ENCODE measurements at regions not wholly inside any gene's neighbourhood (a gene's known extent, or its start where the extent isn't known, plus 50 kb on each side); places are given as distances from the start of the nearest gene placed in this dataset.

DNA sequence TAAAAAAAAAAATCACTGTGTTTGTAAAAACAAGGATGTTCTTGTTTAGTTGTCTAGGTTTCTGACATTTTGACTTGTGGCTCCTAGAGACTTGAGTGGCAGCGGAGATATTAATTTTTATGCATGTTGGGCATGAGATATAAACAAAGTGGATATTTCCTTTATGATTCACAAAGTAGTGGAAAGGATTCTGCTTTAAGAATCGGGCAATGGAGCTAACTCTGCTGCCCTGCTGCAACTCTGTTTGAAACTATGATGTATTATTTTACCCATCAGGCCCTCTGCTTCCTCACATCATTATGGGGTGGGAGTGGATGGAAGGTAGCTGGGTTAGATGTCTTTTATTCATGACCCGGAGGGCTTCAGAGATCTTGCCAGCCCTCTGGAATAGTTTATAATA, 94.1 kb upstream of the CD180 start:
- no peaks in the 10 kb centered on the region for H3K27me3 ChIP-seq (ENCODE audit: insufficient read depth, low read depth, severe bottlenecking)
- no peak overlapping the region for H3K4me3 ChIP-seq (ENCODE audit: low read depth, low read length)
- H3K9me3 ChIP-seq (ENCODE audit: severe bottlenecking): no peaks in the 10 kb centered on the region
- TF ChIP-seq CTCF (IDR thresholded peaks at IDR 0.05; ENCODE audit: low read depth, low read length): no peak
- no peaks in the 10 kb centered on the region for H3K36me3 ChIP-seq
- no peak for DNase-seq
- no peak overlapping the region for H3K27ac ChIP-seq

- Histone ChIP-seq H3K9me3 (ENCODE audit: severe bottlenecking) (no peaks in the 10 kb centered on the region), H3K27ac (no peak overlapping the region)
Measured at GRCh38 chr5:67289763-67290521, 93.3 kb upstream of the CD180 start.

DNA sequence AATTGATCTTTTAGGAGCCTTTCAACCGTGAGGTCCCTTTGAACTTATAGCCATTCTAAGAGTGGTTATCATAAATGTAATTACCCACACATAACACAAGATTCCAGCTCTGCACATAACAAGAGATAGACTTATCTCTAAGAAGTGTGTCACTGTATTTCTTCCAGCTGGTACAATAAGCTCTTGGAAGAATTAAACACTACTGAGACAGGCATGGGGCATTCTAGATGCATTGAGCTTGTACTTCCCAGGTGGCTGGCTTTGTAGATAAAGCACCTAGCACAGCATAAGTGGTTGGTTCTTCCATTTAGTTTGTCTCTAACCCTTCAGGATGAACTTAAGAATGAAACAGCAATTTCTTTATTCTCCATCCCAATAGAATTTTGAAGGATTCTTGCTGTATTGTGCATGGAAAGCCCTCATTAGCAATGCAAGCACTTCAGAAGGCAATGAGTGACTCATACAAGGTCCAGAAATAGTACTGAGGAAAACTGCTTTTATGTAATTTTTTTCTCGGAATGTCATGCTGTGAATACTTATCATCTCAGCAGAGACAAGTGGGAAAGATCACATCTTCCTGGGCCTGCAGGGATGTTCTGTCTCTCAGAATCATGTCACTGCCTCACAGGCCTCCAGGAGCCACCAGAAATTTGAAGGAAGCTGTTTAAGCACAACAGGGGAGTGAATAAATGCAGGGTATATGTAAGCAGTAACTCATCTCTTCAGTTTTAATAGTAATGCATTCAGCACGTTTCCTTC, 91.1 kb upstream of the CD180 start:
- no peak overlapping the region for H3K4me3 ChIP-seq (ENCODE audit: low read depth, low read length)
- TF ChIP-seq CTCF (IDR thresholded peaks at IDR 0.05; ENCODE audit: low read depth, low read length): no peak
- no peak for DNase-seq
- H3K27me3 ChIP-seq (ENCODE audit: insufficient read depth, low read depth, severe bottlenecking): no peaks in the 10 kb centered on the region
- no peaks in the 10 kb centered on the region for H3K9me3 ChIP-seq (ENCODE audit: severe bottlenecking)
- H3K36me3 ChIP-seq: no peaks in the 10 kb centered on the region
- H3K27ac ChIP-seq: no peak overlapping the region

More at GRCh38 chr5:67289763-67290521, 93.3 kb upstream of the CD180 start:
- no peak for DNase-seq
- TF ChIP-seq CTCF (IDR thresholded peaks at IDR 0.05; ENCODE audit: low read depth, low read length): no peak
- no peaks in the 10 kb centered on the region for H3K36me3 ChIP-seq
- no peaks in the 10 kb centered on the region for H3K27me3 ChIP-seq (ENCODE audit: insufficient read depth, low read depth, severe bottlenecking)
- no peak overlapping the region for H3K4me3 ChIP-seq (ENCODE audit: low read depth, low read length)

DNA sequence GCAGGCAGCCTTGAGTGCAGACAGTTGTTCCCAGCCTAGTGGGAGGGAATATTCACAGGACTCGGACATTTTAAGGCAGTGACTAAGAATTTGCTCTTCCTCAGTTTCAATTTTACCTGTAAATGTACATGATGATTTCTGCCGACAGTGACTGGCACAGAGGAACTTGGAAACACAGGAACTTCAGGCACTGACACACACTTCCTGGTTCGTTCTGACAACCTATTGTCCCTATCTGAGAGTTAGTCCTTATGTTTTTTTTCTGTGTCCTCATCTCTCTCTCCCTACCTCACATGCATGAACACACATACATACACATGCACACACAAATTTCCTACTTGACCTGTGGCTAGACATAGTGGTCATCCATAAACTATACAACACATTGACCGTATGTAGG, 89.4 kb upstream of the CD180 start:
- no peaks in the 10 kb centered on the region for H3K9me3 ChIP-seq (ENCODE audit: severe bottlenecking)
- H3K27me3 ChIP-seq (ENCODE audit: insufficient read depth, low read depth, severe bottlenecking): no peaks in the 10 kb centered on the region
- no peak for TF ChIP-seq CTCF (IDR thresholded peaks at IDR 0.05; ENCODE audit: low read depth, low read length)
- no peak overlapping the region for H3K27ac ChIP-seq
- no peaks in the 10 kb centered on the region for H3K36me3 ChIP-seq
- no peak overlapping the region for H3K4me3 ChIP-seq (ENCODE audit: low read depth, low read length)
- DNase-seq: no peak

- no peak for TF ChIP-seq CTCF (IDR thresholded peaks at IDR 0.05; ENCODE audit: low read depth, low read length)
- peaks cover 2% of the 10 kb centered on the region for H3K9me3 ChIP-seq (ENCODE audit: severe bottlenecking)
- no peaks in the 10 kb centered on the region for H3K27me3 ChIP-seq (ENCODE audit: insufficient read depth, low read depth, severe bottlenecking)
- DNase-seq: no peak
- no peaks in the 10 kb centered on the region for H3K36me3 ChIP-seq
- H3K27ac ChIP-seq: no peak overlapping the region
- no peak overlapping the region for H3K4me3 ChIP-seq (ENCODE audit: low read depth, low read length)
Measured at GRCh38 chr5:67283988-67284487, 87.4 kb upstream of the CD180 start.

Measured in WERI-Rb-1 (cell line).